Mesendoderm (in vitro differentiated cells): ENCODE measurements at regions not wholly inside any gene's neighbourhood (a gene's known extent, or its start where the extent isn't known, plus 50 kb on each side); places are given as distances from the start of the nearest gene placed in this dataset.

Experiments used
- DNase-seq: peaks from one replicate; pipeline ENCODE4 v3.0.0; 2013
- H2AK5ac ChIP-seq: 2 replicates; pipeline ENCODE4 v1.6.1; 2013; ENCODE audit warnings: low read length, inconsistent platforms
- H2BK120ac ChIP-seq: 2 replicates; pipeline ENCODE4 v1.6.1; 2013; ENCODE audit warnings: low read depth, mild to moderate bottlenecking, low read length, moderate library complexity, mixed read lengths
- H2BK15ac ChIP-seq: replicated peaks from 2 replicates; pipeline ENCODE4 v1.6.1; 2013; ENCODE audit warnings: low read depth, mild to moderate bottlenecking, moderate library complexity
- H2BK5ac ChIP-seq: 2 replicates; pipeline ENCODE4 v1.6.1; 2013; ENCODE audit warnings: low read length, inconsistent platforms
- H3K18ac ChIP-seq: 2 replicates; pipeline ENCODE4 v1.6.1; 2013; ENCODE audit warnings: mild to moderate bottlenecking, low read length, mixed read lengths
- H3K23ac ChIP-seq: one replicate; pipeline ENCODE4 v1.6.1; 2013; ENCODE audit warnings: low read length
- H3K27ac ChIP-seq: 2 replicates; pipeline ENCODE4 v1.5.1; 2013; ENCODE audit warnings: low read depth, mild to moderate bottlenecking, inconsistent platforms, low read length, moderate library complexity
- H3K27me3 ChIP-seq: 2 replicates; pipeline ENCODE4 v1.6.1; 2013; ENCODE audit warnings: low read length, control low read depth, mild to moderate bottlenecking, inconsistent platforms; ENCODE audit not compliant: insufficient read depth, poor library complexity
- H3K36me3 ChIP-seq: 2 replicates; pipeline ENCODE4 v1.6.1; 2013; ENCODE audit warnings: low read length, inconsistent platforms; ENCODE audit not compliant: control insufficient read depth, insufficient read depth
- H3K4ac ChIP-seq: one replicate; pipeline ENCODE4 v1.6.1; 2013; ENCODE audit warnings: low read depth, mild to moderate bottlenecking, low read length, moderate library complexity
- H3K4me1 ChIP-seq: 2 replicates; pipeline ENCODE4 v1.6.1; 2013; ENCODE audit warnings: low read depth, low read length, inconsistent platforms; ENCODE audit not compliant: control insufficient read depth
- H3K4me2 ChIP-seq: 2 replicates; pipeline ENCODE4 v1.6.1; 2013; ENCODE audit warnings: low read length
- H3K4me3 ChIP-seq: 2 replicates; pipeline ENCODE4 v1.5.1; 2013; ENCODE audit warnings: mild to moderate bottlenecking, low read length
- H3K56ac ChIP-seq: one replicate; pipeline ENCODE4 v1.6.1; 2013; ENCODE audit warnings: low read length
- H3K79me1 ChIP-seq: 2 replicates; pipeline ENCODE4 v1.6.1; 2013; ENCODE audit warnings: low read length, inconsistent platforms
- H3K79me2 ChIP-seq: 2 replicates; pipeline ENCODE4 v1.6.1; 2013; ENCODE audit warnings: mild to moderate bottlenecking, low read length; ENCODE audit not compliant: control insufficient read depth, insufficient read depth
- H3K9ac ChIP-seq: 2 replicates; pipeline ENCODE4 v1.6.1; 2013; ENCODE audit warnings: low read length, inconsistent platforms
- H4K5ac ChIP-seq: one replicate; pipeline ENCODE4 v1.6.1; 2013; ENCODE audit warnings: low read length
- H4K8ac ChIP-seq: one replicate; pipeline ENCODE4 v1.6.1; 2013; ENCODE audit warnings: low read depth, mild to moderate bottlenecking, control low read depth, low read length, moderate library complexity
- WGBS: extraction: QIAGEN DNeasy Blood & Tissue Kit; methylation state at CpG from one replicate; pipeline ENCODE4 v1.1.7; 2013; ENCODE audit warnings: low lambda C conversion rate, missing lambda C conversion rate; ENCODE audit not compliant: insufficient coverage; ENCODE audit errors: extremely low coverage; 5-methylcytosine and 5-hydroxymethylcytosine counted together

GRCh38 chr5:75844301-75844700, 127.1 kb upstream of the POC5 start:
- Histone ChIP-seq H3K79me2 (no peaks in the 10 kb centered on the region), H2BK15ac (no peak overlapping the region), H2AK5ac (no peak overlapping the region), H3K18ac (no peak overlapping the region), H3K79me1 (no peaks in the 10 kb centered on the region), H2BK5ac (no peak overlapping the region), H3K27me3 (no peaks in the 10 kb centered on the region), H3K9ac (no peak overlapping the region), H3K27ac (no peak overlapping the region), H3K4ac (no peak overlapping the region), H2BK120ac (no peak overlapping the region), H3K4me1 (no peaks in the 10 kb centered on the region), H3K56ac (no peak overlapping the region), H3K4me3 (no peak overlapping the region), H3K36me3 (no peaks in the 10 kb centered on the region), H4K5ac (no peak overlapping the region), H3K23ac (no peak overlapping the region), H4K8ac (no peak overlapping the region), H3K4me2 (no peak overlapping the region)
- no peak for DNase-seq
- no CpG with 5 or more reads among the region's 2 CpGs for WGBS

DNA sequence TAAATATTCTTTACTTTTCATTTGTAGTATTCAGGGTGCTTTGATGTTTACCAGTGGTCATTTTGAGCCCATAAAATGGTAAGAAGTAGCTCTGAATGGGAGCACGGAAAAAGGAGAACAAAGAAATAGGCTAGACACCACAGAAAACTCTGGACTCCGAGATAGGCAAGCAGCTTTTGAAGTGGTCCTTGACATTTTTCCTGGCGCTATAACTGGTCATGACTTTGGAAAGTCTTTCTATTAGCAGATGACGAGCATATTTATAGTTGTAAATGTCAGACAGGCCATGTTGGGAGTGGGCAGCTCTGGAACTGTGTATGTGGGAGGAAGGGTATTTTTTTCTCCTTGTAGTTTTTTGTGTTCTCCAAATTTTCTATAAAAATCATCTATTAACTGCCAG, 126.1 kb upstream of the POC5 start:
- no peaks in the 10 kb centered on the region for H3K27me3 ChIP-seq
- H3K9ac ChIP-seq = no peak overlapping the region
- no peak overlapping the region for H2AK5ac ChIP-seq
- no peaks in the 10 kb centered on the region for H3K36me3 ChIP-seq
- no peak overlapping the region for H3K4me2 ChIP-seq
- H2BK15ac ChIP-seq = no peak overlapping the region
- no peaks in the 10 kb centered on the region for H3K79me1 ChIP-seq
- no peak overlapping the region for H2BK5ac ChIP-seq
- no CpG with 5 or more reads among the region's 4 CpGs for WGBS
- H3K4ac ChIP-seq = no peak overlapping the region
- H3K23ac ChIP-seq = no peak overlapping the region
- H4K5ac ChIP-seq = no peak overlapping the region
- H2BK120ac ChIP-seq = no peak overlapping the region
- H3K79me2 ChIP-seq = no peaks in the 10 kb centered on the region
- H3K27ac ChIP-seq = no peak overlapping the region
- DNase-seq = no peak
- H3K4me3 ChIP-seq = no peak overlapping the region
- H3K18ac ChIP-seq = no peak overlapping the region
- H4K8ac ChIP-seq = no peak overlapping the region
- no peaks in the 10 kb centered on the region for H3K4me1 ChIP-seq
- no peak overlapping the region for H3K56ac ChIP-seq

- H2AK5ac ChIP-seq = no peak overlapping the region
- no CpG with 5 or more reads among the region's 1 CpG for WGBS
- no peak for DNase-seq
- no peak overlapping the region for H3K9ac ChIP-seq
- no peak overlapping the region for H4K5ac ChIP-seq
- H3K27me3 ChIP-seq = no peaks in the 10 kb centered on the region
- no peak overlapping the region for H2BK15ac ChIP-seq
- no peaks in the 10 kb centered on the region for H3K79me2 ChIP-seq
- H2BK120ac ChIP-seq = no peak overlapping the region
- no peak overlapping the region for H3K4ac ChIP-seq
- no peak overlapping the region for H3K18ac ChIP-seq
- H3K27ac ChIP-seq = no peak overlapping the region
- H3K23ac ChIP-seq = no peak overlapping the region
- H3K79me1 ChIP-seq = no peaks in the 10 kb centered on the region
- H3K56ac ChIP-seq = no peak overlapping the region
- no peaks in the 10 kb centered on the region for H3K36me3 ChIP-seq
- no peak overlapping the region for H3K4me2 ChIP-seq
- H3K4me1 ChIP-seq = no peaks in the 10 kb centered on the region
- H3K4me3 ChIP-seq = no peak overlapping the region
- no peak overlapping the region for H4K8ac ChIP-seq
- H2BK5ac ChIP-seq = no peak overlapping the region
Measured at GRCh38 chr5:75839547-75839946, 122.3 kb upstream of the POC5 start.

GRCh38 chr5:75837258-75837841, 120.1 kb upstream of the POC5 start:
- Histone ChIP-seq H4K5ac (no peak overlapping the region), H3K27me3 (no peaks in the 10 kb centered on the region), H3K4ac (no peak overlapping the region), H3K79me2 (no peaks in the 10 kb centered on the region), H3K23ac (no peak overlapping the region), H3K36me3 (no peaks in the 10 kb centered on the region), H3K9ac (no peak overlapping the region), H3K18ac (no peak overlapping the region), H2BK15ac (no peak overlapping the region), H4K8ac (no peak overlapping the region), H3K4me1 (no peaks in the 10 kb centered on the region), H2BK5ac (no peak overlapping the region), H3K56ac (no peak overlapping the region), H3K4me3 (no peak overlapping the region), H3K4me2 (no peak overlapping the region), H3K27ac (no peak overlapping the region), H2BK120ac (no peak overlapping the region), H3K79me1 (no peaks in the 10 kb centered on the region), H2AK5ac (no peak overlapping the region)
- WGBS = no CpG with 5 or more reads among the region's 7 CpGs
- no peak for DNase-seq

- no peak overlapping the region for H3K4me3 ChIP-seq
- H3K9ac ChIP-seq = no peak overlapping the region
- H2BK5ac ChIP-seq = no peak overlapping the region
- no peaks in the 10 kb centered on the region for H3K4me1 ChIP-seq
- H3K4ac ChIP-seq = no peak overlapping the region
- no peak overlapping the region for H3K4me2 ChIP-seq
- H3K18ac ChIP-seq = no peak overlapping the region
- no peak overlapping the region for H3K27ac ChIP-seq
- no peak overlapping the region for H2BK15ac ChIP-seq
- no CpG with 5 or more reads among the region's 11 CpGs for WGBS
- H4K5ac ChIP-seq = no peak overlapping the region
- no peak for DNase-seq
- H2BK120ac ChIP-seq = no peak overlapping the region
- H3K23ac ChIP-seq = no peak overlapping the region
- H3K79me2 ChIP-seq = no peaks in the 10 kb centered on the region
- H3K27me3 ChIP-seq = no peaks in the 10 kb centered on the region
- H3K36me3 ChIP-seq = no peaks in the 10 kb centered on the region
- no peak overlapping the region for H3K56ac ChIP-seq
- H4K8ac ChIP-seq = no peak overlapping the region
- H2AK5ac ChIP-seq = no peak overlapping the region
- H3K79me1 ChIP-seq = no peaks in the 10 kb centered on the region
Measured at GRCh38 chr5:75831561-75831960, 114.3 kb upstream of the POC5 start.

DNA sequence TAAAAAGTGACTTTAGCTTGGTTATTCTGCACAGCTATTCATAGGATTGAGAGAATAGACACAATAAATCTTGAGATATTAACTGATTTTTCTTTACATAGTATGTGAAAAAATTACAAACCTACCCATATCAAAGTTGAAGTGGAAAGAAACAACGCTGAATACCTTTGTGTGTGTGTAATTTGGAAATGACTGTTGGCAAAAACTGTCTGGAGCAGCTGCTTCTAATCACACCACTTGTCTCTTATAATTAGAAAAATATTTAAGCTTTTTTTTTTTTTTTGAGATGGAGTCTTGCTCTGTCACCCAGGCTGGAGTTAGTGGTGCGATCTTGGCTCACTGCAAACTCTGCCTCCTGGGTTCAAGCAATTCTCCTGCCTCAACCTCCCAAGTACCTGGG, 110.8 kb upstream of the POC5 start:
- Histone ChIP-seq H2BK5ac (no peak overlapping the region), H3K4ac (no peak overlapping the region), H3K27me3 (no peaks in the 10 kb centered on the region), H2AK5ac (no peak overlapping the region), H3K4me3 (no peak overlapping the region), H3K4me2 (no peak overlapping the region), H2BK120ac (no peak overlapping the region), H3K36me3 (no peaks in the 10 kb centered on the region), H2BK15ac (no peak overlapping the region), H3K79me1 (no peaks in the 10 kb centered on the region), H3K27ac (no peak overlapping the region), H3K4me1 (no peaks in the 10 kb centered on the region), H3K18ac (no peak overlapping the region), H4K5ac (no peak overlapping the region), H3K56ac (no peak overlapping the region), H3K23ac (no peak overlapping the region), H3K79me2 (no peaks in the 10 kb centered on the region), H4K8ac (no peak overlapping the region), H3K9ac (no peak overlapping the region)
- WGBS = no CpG with 5 or more reads among the region's 2 CpGs
- DNase-seq = no peak
